Endodermal cell (in vitro differentiated cells): ENCODE measurements at regions not wholly inside any gene's neighbourhood (a gene's known extent, or its start where the extent isn't known, plus 50 kb on each side); places are given as distances from the start of the nearest gene placed in this dataset.

Experiments
- DNase-seq: peaks from one replicate; pipeline ENCODE4 v3.0.0-alpha.2; 2017
- H3K27ac ChIP-seq: 2 replicates; pipeline ENCODE4 v1.5.1; 2013; ENCODE audit warnings: mild to moderate bottlenecking, low read depth, low read length, moderate library complexity
- H3K27me3 ChIP-seq: 2 replicates; pipeline ENCODE4 v1.6.1; 2013; ENCODE audit warnings: mild to moderate bottlenecking, low read length, moderate library complexity; ENCODE audit not compliant: insufficient read depth, control insufficient read depth, poor library complexity, severe bottlenecking
- H3K36me3 ChIP-seq: 2 replicates; pipeline ENCODE4 v1.7.0; 2013; ENCODE audit warnings: mild to moderate bottlenecking, low read length, moderate library complexity; ENCODE audit not compliant: control insufficient read depth, insufficient read depth
- H3K4me1 ChIP-seq: one replicate; pipeline ENCODE4 v1.7.0; 2013; ENCODE audit warnings: low read length; ENCODE audit not compliant: control insufficient read depth, insufficient read depth
- H3K4me3 ChIP-seq: 2 replicates; pipeline ENCODE4 v1.5.1; 2013; ENCODE audit warnings: mild to moderate bottlenecking, low read length, moderate library complexity
- H3K9ac ChIP-seq: 2 replicates; pipeline ENCODE4 v1.6.1; 2013; ENCODE audit warnings: mild to moderate bottlenecking, low read length, moderate library complexity; ENCODE audit not compliant: poor library complexity, severe bottlenecking; ENCODE audit errors: extremely low read depth
- H3K9me3 ChIP-seq: 2 replicates; pipeline ENCODE4 v1.6.1; 2013; ENCODE audit warnings: mild to moderate bottlenecking, low read length, moderate library complexity; ENCODE audit not compliant: control insufficient read depth
- H3K27ac Mint-ChIP-seq: 2 replicates; pipeline ENCODE4 v1.8.0; 2020; ENCODE audit warnings: mixed read lengths
- H3K27me3 Mint-ChIP-seq: 2 replicates; pipeline ENCODE4 v1.8.0; 2021; ENCODE audit warnings: mild to moderate bottlenecking, mixed read lengths; ENCODE audit not compliant: insufficient read depth
- H3K36me3 Mint-ChIP-seq: 2 replicates; pipeline ENCODE4 v1.8.0; 2020; ENCODE audit warnings: low read depth, mixed read lengths
- H3K4me1 Mint-ChIP-seq: 2 replicates; pipeline ENCODE4 v1.8.0; 2020; ENCODE audit warnings: mixed read lengths
- H3K4me3 Mint-ChIP-seq: 2 replicates; pipeline ENCODE4 v1.8.0; 2020; ENCODE audit warnings: mild to moderate bottlenecking, moderate library complexity, mixed read lengths
- H3K9me3 Mint-ChIP-seq: 2 replicates; pipeline ENCODE4 v1.8.0; 2020; ENCODE audit warnings: mild to moderate bottlenecking, mixed read lengths
- WGBS, 2 experiments: methylation state at CpG; one replicate each; pipeline versions ENCODE4 v1.1.5 to v1.1.7; 2013; ENCODE audit warnings: missing lambda C conversion rate in 2 of 2, mixed read lengths in 1 of 2; ENCODE audit not compliant: insufficient coverage in 1 of 2, insufficient read length in 1 of 2; 5-methylcytosine and 5-hydroxymethylcytosine counted together
- TF ChIP-seq, protein P1 (sequence below): fragments of 200-600 bp; sonication (generic); conservative IDR thresholded peaks from 2 replicates; pipeline ENCODE4 v1.5.0; 2021; ENCODE audit warnings: antibody characterized with exemption, mild to moderate bottlenecking

DNA sequence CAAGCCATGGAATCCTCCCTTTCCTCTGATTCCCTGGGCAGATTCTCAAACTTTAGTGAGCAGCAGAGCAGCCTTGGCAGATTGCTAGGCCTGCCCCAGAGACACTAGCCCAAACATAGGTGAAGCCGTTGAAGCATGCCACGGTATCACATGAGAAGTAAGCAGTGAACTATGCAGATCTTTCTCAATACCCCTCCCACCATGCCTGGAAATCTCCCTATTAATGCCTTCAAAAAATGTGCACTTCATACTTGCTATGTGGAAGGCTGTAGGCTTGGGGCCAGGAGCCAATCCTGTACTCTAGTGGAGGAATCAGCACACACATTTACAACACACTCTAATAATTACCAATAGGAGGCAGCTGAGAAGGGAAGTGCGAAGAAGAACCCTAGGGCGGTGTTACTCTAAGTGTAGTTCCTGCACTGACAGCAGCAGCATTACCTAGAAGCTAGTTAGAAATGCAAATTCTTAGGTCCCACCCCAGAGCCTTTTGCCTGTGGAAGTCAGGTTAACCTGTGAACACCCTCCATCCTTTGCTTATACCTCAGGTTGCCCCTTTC, 305.1 kb upstream of the SPRED2 start:
- H3K4me1 Mint-ChIP-seq = no peaks in the 10 kb centered on the region
- H3K27me3 ChIP-seq = peaks cover 4% of the 10 kb centered on the region
- H3K36me3 ChIP-seq = no peaks in the 10 kb centered on the region
- H3K27ac Mint-ChIP-seq = no peak overlapping the region
- no peaks in the 10 kb centered on the region for H3K4me1 ChIP-seq
- H3K9me3 Mint-ChIP-seq = no peaks in the 10 kb centered on the region
- H3K9me3 ChIP-seq = no peaks in the 10 kb centered on the region
- no peak overlapping the region for H3K4me3 Mint-ChIP-seq
- H3K27ac ChIP-seq = no peak overlapping the region
- TF ChIP-seq, protein P1, sequence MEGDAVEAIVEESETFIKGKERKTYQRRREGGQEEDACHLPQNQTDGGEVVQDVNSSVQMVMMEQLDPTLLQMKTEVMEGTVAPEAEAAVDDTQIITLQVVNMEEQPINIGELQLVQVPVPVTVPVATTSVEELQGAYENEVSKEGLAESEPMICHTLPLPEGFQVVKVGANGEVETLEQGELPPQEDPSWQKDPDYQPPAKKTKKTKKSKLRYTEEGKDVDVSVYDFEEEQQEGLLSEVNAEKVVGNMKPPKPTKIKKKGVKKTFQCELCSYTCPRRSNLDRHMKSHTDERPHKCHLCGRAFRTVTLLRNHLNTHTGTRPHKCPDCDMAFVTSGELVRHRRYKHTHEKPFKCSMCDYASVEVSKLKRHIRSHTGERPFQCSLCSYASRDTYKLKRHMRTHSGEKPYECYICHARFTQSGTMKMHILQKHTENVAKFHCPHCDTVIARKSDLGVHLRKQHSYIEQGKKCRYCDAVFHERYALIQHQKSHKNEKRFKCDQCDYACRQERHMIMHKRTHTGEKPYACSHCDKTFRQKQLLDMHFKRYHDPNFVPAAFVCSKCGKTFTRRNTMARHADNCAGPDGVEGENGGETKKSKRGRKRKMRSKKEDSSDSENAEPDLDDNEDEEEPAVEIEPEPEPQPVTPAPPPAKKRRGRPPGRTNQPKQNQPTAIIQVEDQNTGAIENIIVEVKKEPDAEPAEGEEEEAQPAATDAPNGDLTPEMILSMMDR = peak; percentile 10
- WGBS, 2 experiments = 88% methylated on average over 4 of the region's 4 CpGs; no CpG with 5 or more reads in 1 of the 2 experiments
- no peak for DNase-seq
- no peak overlapping the region for H3K9ac ChIP-seq
- H3K36me3 Mint-ChIP-seq = no peaks in the 10 kb centered on the region
- peaks cover 39% of the 10 kb centered on the region for H3K27me3 Mint-ChIP-seq
- no peak overlapping the region for H3K4me3 ChIP-seq

DNA sequence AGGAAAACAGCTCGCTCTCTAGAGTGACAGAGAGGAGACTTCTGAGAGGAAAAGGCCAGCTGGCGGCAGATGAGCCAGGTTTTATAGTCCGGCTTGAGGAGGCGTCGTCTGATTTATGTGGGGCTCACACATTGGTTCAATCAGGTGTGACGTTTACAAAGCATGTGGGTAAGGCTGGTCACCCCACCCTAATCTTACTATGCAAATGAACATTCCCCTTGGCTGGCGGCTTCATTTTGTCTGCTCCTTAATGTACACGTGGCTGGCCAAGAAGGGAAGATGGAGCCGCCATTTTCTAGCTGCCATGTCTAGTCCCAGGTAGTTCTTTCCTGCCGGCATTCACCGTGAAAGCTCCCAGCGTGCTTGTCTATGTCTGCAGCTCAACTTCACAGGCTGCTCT, 299.1 kb upstream of the SPRED2 start:
- TF ChIP-seq, protein P1 = no peak
- Mint-ChIP-seq H3K4me1 (no peaks in the 10 kb centered on the region), H3K36me3 (no peaks in the 10 kb centered on the region), H3K4me3 (no peak overlapping the region), H3K27ac (no peak overlapping the region), H3K27me3 (peaks cover 19% of the 10 kb centered on the region), H3K9me3 (no peaks in the 10 kb centered on the region)
- Histone ChIP-seq H3K27ac (no peak overlapping the region), H3K27me3 (no peaks in the 10 kb centered on the region), H3K9ac (no peak overlapping the region), H3K4me1 (no peaks in the 10 kb centered on the region), H3K4me3 (no peak overlapping the region), H3K36me3 (no peaks in the 10 kb centered on the region), H3K9me3 (peaks cover 4% of the 10 kb centered on the region)
- WGBS, 2 experiments = 87 to 93% methylated on average over 9 to 12 of the region's 12 CpGs
- DNase-seq = no peak

GRCh38 chr2:65730186-65730585, 297.8 kb upstream of the SPRED2 start:
- H3K4me1 ChIP-seq = no peaks in the 10 kb centered on the region
- H3K4me1 Mint-ChIP-seq = no peaks in the 10 kb centered on the region
- H3K27me3 ChIP-seq = no peaks in the 10 kb centered on the region
- peaks cover 6% of the 10 kb centered on the region for H3K9me3 Mint-ChIP-seq
- no peak for DNase-seq
- H3K27me3 Mint-ChIP-seq = peaks cover 14% of the 10 kb centered on the region
- no peaks in the 10 kb centered on the region for H3K36me3 ChIP-seq
- TF ChIP-seq, protein P1 = no peak
- no peak overlapping the region for H3K27ac ChIP-seq
- no peaks in the 10 kb centered on the region for H3K36me3 Mint-ChIP-seq
- H3K9ac ChIP-seq = no peak overlapping the region
- WGBS, 2 experiments = 61 to 63% methylated on average over 3 of the region's 3 CpGs
- no peak overlapping the region for H3K27ac Mint-ChIP-seq
- no peak overlapping the region for H3K4me3 ChIP-seq
- H3K4me3 Mint-ChIP-seq = no peak overlapping the region
- H3K9me3 ChIP-seq = peaks cover 4% of the 10 kb centered on the region
